Osteocyte (in vitro differentiated cells): ENCODE measurements at regions not wholly inside any gene's neighbourhood (a gene's known extent, or its start where the extent isn't known, plus 50 kb on each side); places are given as distances from the start of the nearest gene placed in this dataset.

Experiments used
- DNase-seq: peaks from one replicate; pipeline ENCODE4 v3.0.0; 2021; ENCODE audit warnings: mixed read lengths; ENCODE audit not compliant: unreplicated experiment; ENCODE audit errors: extremely low spot score
- H3K27ac Mint-ChIP-seq: one replicate; pipeline ENCODE4 v1.8.0; 2021; ENCODE audit warnings: mild to moderate bottlenecking, mixed read lengths; ENCODE audit not compliant: unreplicated experiment
- H3K27me3 Mint-ChIP-seq: one replicate; pipeline ENCODE4 v1.8.0; 2021; ENCODE audit warnings: mixed read lengths; ENCODE audit not compliant: unreplicated experiment
- H3K36me3 Mint-ChIP-seq: one replicate; pipeline ENCODE4 v1.8.0; 2021; ENCODE audit warnings: mixed read lengths; ENCODE audit not compliant: unreplicated experiment
- H3K4me1 Mint-ChIP-seq: one replicate; pipeline ENCODE4 v1.8.0; 2021; ENCODE audit warnings: mixed read lengths; ENCODE audit not compliant: unreplicated experiment
- H3K4me3 Mint-ChIP-seq: one replicate; pipeline ENCODE4 v1.8.0; 2021; ENCODE audit warnings: mild to moderate bottlenecking, moderate library complexity, mixed read lengths; ENCODE audit not compliant: unreplicated experiment
- H3K9me3 Mint-ChIP-seq: one replicate; pipeline ENCODE4 v1.8.0; 2021; ENCODE audit warnings: mixed read lengths; ENCODE audit not compliant: unreplicated experiment
- TF ChIP-seq, protein P1 (sequence below): fragments of 200-600 bp; sonication (generic); IDR thresholded peaks from 2 replicates; pipeline ENCODE4 v1.5.0; 2021; ENCODE audit warnings: antibody characterized with exemption, mild to moderate bottlenecking, moderate library complexity

- no peak for DNase-seq
- H3K4me1 Mint-ChIP-seq = no peaks in the 10 kb centered on the region
- no peak overlapping the region for H3K4me3 Mint-ChIP-seq
- H3K9me3 Mint-ChIP-seq = no peaks in the 10 kb centered on the region
- no peaks in the 10 kb centered on the region for H3K36me3 Mint-ChIP-seq
- no peaks in the 10 kb centered on the region for H3K27me3 Mint-ChIP-seq
- no peak overlapping the region for H3K27ac Mint-ChIP-seq
- TF ChIP-seq, protein P1, sequence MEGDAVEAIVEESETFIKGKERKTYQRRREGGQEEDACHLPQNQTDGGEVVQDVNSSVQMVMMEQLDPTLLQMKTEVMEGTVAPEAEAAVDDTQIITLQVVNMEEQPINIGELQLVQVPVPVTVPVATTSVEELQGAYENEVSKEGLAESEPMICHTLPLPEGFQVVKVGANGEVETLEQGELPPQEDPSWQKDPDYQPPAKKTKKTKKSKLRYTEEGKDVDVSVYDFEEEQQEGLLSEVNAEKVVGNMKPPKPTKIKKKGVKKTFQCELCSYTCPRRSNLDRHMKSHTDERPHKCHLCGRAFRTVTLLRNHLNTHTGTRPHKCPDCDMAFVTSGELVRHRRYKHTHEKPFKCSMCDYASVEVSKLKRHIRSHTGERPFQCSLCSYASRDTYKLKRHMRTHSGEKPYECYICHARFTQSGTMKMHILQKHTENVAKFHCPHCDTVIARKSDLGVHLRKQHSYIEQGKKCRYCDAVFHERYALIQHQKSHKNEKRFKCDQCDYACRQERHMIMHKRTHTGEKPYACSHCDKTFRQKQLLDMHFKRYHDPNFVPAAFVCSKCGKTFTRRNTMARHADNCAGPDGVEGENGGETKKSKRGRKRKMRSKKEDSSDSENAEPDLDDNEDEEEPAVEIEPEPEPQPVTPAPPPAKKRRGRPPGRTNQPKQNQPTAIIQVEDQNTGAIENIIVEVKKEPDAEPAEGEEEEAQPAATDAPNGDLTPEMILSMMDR = no peak
Observed at GRCh38 chr14:44271637-44272036, 235.4 kb downstream of the FSCB start.

DNA sequence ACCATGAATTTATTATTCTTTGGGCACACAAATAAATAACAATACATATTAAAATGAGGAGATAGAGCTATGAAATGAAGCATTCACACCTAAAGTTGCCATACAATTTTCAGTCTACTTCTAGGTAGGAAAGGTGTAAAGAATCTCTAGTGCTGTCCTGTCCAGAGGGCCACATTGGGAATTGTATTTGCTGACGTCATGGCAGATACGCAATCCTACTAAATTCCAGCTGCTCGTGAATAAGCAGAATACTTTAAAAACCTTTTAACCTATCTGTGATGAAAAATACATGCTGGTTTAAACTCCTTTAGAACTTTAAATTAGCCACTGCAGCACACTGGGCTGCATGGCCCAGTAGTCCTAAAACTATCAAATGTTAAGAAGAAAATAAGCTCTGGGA lies 236.1 kb downstream of the FSCB start:
- TF ChIP-seq, protein P1 = no peak
- no peak overlapping the region for H3K27ac Mint-ChIP-seq
- DNase-seq = no peak
- no peak overlapping the region for H3K4me3 Mint-ChIP-seq
- no peaks in the 10 kb centered on the region for H3K9me3 Mint-ChIP-seq
- H3K36me3 Mint-ChIP-seq = no peaks in the 10 kb centered on the region
- no peaks in the 10 kb centered on the region for H3K4me1 Mint-ChIP-seq
- H3K27me3 Mint-ChIP-seq = no peaks in the 10 kb centered on the region

- Mint-ChIP-seq H3K36me3 (no peaks in the 10 kb centered on the region), H3K4me3 (no peak overlapping the region), H3K9me3 (peaks cover 5% of the 10 kb centered on the region), H3K27ac (no peak overlapping the region), H3K27me3 (no peaks in the 10 kb centered on the region), H3K4me1 (no peaks in the 10 kb centered on the region)
- TF ChIP-seq, protein P1 = no peak
- DNase-seq = no peak
Observed at GRCh38 chr14:44265246-44265645, 241.8 kb downstream of the FSCB start.

DNA sequence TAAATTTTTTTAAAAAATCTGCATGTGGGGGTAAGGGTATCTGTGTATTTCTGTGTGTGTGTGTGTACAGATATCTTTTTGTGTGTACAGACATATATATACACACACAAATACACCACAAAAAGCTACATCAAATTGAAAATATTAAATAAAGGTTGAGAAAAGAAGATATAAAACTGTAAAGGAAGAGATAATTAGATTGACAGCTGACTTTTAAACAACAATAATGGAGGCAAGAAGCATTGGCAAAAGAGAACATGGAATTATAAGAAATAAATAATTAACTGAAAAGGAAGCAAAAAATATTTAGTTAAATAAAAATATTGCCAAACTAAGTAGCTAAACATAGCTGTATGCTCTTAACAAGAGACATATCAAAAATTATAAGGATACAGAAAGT lies 291.4 kb downstream of the FSCB start:
- no peak for DNase-seq
- TF ChIP-seq, protein P1 = no peak
- H3K4me3 Mint-ChIP-seq = no peak overlapping the region
- no peaks in the 10 kb centered on the region for H3K36me3 Mint-ChIP-seq
- H3K27me3 Mint-ChIP-seq = no peaks in the 10 kb centered on the region
- H3K9me3 Mint-ChIP-seq = peaks cover 20% of the 10 kb centered on the region
- H3K27ac Mint-ChIP-seq = no peak overlapping the region
- no peaks in the 10 kb centered on the region for H3K4me1 Mint-ChIP-seq

- H3K27me3 Mint-ChIP-seq = no peaks in the 10 kb centered on the region
- H3K4me3 Mint-ChIP-seq = no peak overlapping the region
- DNase-seq = no peak
- H3K4me1 Mint-ChIP-seq = no peaks in the 10 kb centered on the region
- H3K27ac Mint-ChIP-seq = no peak overlapping the region
- H3K9me3 Mint-ChIP-seq = peaks cover 15% of the 10 kb centered on the region
- H3K36me3 Mint-ChIP-seq = no peaks in the 10 kb centered on the region
- TF ChIP-seq, protein P1 = no peak
Observed at GRCh38 chr14:44211718-44212117, 295.4 kb downstream of the FSCB start.
